Suprapubic skin (tissue), 4 donors: ENCODE measurements at regions not wholly inside any gene's neighbourhood (a gene's known extent, or its start where the extent isn't known, plus 50 kb on each side); places are given as distances from the start of the nearest gene placed in this dataset.

Experiments
- POLR2A ChIP-seq, 2 donors: fragments of 450-650 bp; IDR thresholded peaks; one replicate each; pipeline ENCODE4 v1.6.1; 2017; ENCODE audit warnings: antibody characterized with exemption in 2 of 2, mild to moderate bottlenecking in 2 of 2, moderate library complexity in 2 of 2
- POLR2AphosphoS5 ChIP-seq, 3 donors: sonication (generic); formaldehyde crosslinking; IDR thresholded peaks; one replicate each; pipeline ENCODE4 v1.6.1; 2017; ENCODE audit warnings: antibody characterized with exemption in 3 of 3
- TF ChIP-seq, protein P1 (sequence below), 2 donors: fragments of 200-600 bp in 1 of 2; fragments of 450-650 bp in 1 of 2; sonication (generic) in 1 of 2; IDR thresholded peaks; one replicate each; pipeline ENCODE4 v1.5.1; 2016 to 2019; ENCODE audit warnings: antibody characterized with exemption in 2 of 2, mild to moderate bottlenecking in 1 of 2, moderate library complexity in 1 of 2

GRCh38 chr13:73364736-73365135 lies 305.9 kb downstream of the KLF5 start:
- TF ChIP-seq, protein P1, sequence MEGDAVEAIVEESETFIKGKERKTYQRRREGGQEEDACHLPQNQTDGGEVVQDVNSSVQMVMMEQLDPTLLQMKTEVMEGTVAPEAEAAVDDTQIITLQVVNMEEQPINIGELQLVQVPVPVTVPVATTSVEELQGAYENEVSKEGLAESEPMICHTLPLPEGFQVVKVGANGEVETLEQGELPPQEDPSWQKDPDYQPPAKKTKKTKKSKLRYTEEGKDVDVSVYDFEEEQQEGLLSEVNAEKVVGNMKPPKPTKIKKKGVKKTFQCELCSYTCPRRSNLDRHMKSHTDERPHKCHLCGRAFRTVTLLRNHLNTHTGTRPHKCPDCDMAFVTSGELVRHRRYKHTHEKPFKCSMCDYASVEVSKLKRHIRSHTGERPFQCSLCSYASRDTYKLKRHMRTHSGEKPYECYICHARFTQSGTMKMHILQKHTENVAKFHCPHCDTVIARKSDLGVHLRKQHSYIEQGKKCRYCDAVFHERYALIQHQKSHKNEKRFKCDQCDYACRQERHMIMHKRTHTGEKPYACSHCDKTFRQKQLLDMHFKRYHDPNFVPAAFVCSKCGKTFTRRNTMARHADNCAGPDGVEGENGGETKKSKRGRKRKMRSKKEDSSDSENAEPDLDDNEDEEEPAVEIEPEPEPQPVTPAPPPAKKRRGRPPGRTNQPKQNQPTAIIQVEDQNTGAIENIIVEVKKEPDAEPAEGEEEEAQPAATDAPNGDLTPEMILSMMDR (IDR thresholded peaks at IDR 0.05) = no peak
- TF ChIP-seq POLR2A (IDR thresholded peaks at IDR 0.05) = no peak
- no peak for TF ChIP-seq POLR2AphosphoS5 (IDR thresholded peaks at IDR 0.05)
